ENCODE measurements at regions not wholly inside any gene's neighbourhood (a gene's known extent, or its start where the extent isn't known, plus 50 kb on each side); places are given as distances from the start of the nearest gene placed in this dataset.

GRCh38 chr13:99860745-99861144, 110.8 kb downstream of the ZIC5 start:
- H3K9me3 Mint-ChIP-seq = no peaks in the 10 kb centered on the region
- H3K27me3 Mint-ChIP-seq (ENCODE audit: low read depth) = peaks cover 30% of the 10 kb centered on the region
- H3K4me1 Mint-ChIP-seq (ENCODE audit: low read depth) = peaks cover 6% of the 10 kb centered on the region
- H3K4me3 Mint-ChIP-seq = no peak overlapping the region
- H3K36me3 Mint-ChIP-seq (ENCODE audit: low read depth) = no peaks in the 10 kb centered on the region
- DNase-seq (ENCODE audit: low spot score) = no peak
- H3K27ac Mint-ChIP-seq = no peak overlapping the region

- no peak overlapping the region for H3K4me3 Mint-ChIP-seq
- peaks cover 6% of the 10 kb centered on the region for H3K4me1 Mint-ChIP-seq (ENCODE audit: low read depth)
- H3K27me3 Mint-ChIP-seq (ENCODE audit: low read depth) = peaks cover 33% of the 10 kb centered on the region
- no peaks in the 10 kb centered on the region for H3K36me3 Mint-ChIP-seq (ENCODE audit: low read depth)
- DNase-seq (ENCODE audit: low spot score) = peak; percentile 65
- H3K27ac Mint-ChIP-seq = no peak overlapping the region
- no peaks in the 10 kb centered on the region for H3K9me3 Mint-ChIP-seq
Measured at GRCh38 chr13:99859178-99860177, 112.1 kb downstream of the ZIC5 start.

- DNase-seq (ENCODE audit: low spot score) = no peak
- Mint-ChIP-seq H3K4me3 (no peak overlapping the region), H3K4me1 (ENCODE audit: low read depth) (peaks cover 6% of the 10 kb centered on the region), H3K27me3 (ENCODE audit: low read depth) (peaks cover 38% of the 10 kb centered on the region), H3K27ac (no peak overlapping the region), H3K9me3 (no peaks in the 10 kb centered on the region), H3K36me3 (ENCODE audit: low read depth) (no peaks in the 10 kb centered on the region)
Measured at GRCh38 chr13:99857738-99858137, 113.8 kb downstream of the ZIC5 start.

- no peak overlapping the region for H3K27ac Mint-ChIP-seq
- DNase-seq (ENCODE audit: low spot score) = no peak
- H3K9me3 Mint-ChIP-seq = no peaks in the 10 kb centered on the region
- H3K27me3 Mint-ChIP-seq (ENCODE audit: low read depth) = peaks cover 33% of the 10 kb centered on the region
- no peak overlapping the region for H3K4me3 Mint-ChIP-seq
- H3K36me3 Mint-ChIP-seq (ENCODE audit: low read depth) = no peaks in the 10 kb centered on the region
- peaks cover 6% of the 10 kb centered on the region for H3K4me1 Mint-ChIP-seq (ENCODE audit: low read depth)
Measured at GRCh38 chr13:99855526-99856420, 115.8 kb downstream of the ZIC5 start.

GRCh38 chr13:99854366-99854765, 117.2 kb downstream of the ZIC5 start:
- H3K4me1 Mint-ChIP-seq (ENCODE audit: low read depth) = no peaks in the 10 kb centered on the region
- H3K4me3 Mint-ChIP-seq = no peak overlapping the region
- no peak for DNase-seq (ENCODE audit: low spot score)
- H3K9me3 Mint-ChIP-seq = no peaks in the 10 kb centered on the region
- H3K27ac Mint-ChIP-seq = no peak overlapping the region
- no peaks in the 10 kb centered on the region for H3K36me3 Mint-ChIP-seq (ENCODE audit: low read depth)
- H3K27me3 Mint-ChIP-seq (ENCODE audit: low read depth) = peaks cover 26% of the 10 kb centered on the region

- Mint-ChIP-seq H3K27ac (no peak overlapping the region), H3K4me3 (no peak overlapping the region), H3K4me1 (ENCODE audit: low read depth) (no peaks in the 10 kb centered on the region), H3K9me3 (no peaks in the 10 kb centered on the region), H3K27me3 (ENCODE audit: low read depth) (peaks cover 5% of the 10 kb centered on the region), H3K36me3 (ENCODE audit: low read depth) (no peaks in the 10 kb centered on the region)
- no peak for DNase-seq (ENCODE audit: low spot score)
Measured at GRCh38 chr13:99847318-99847750, 124.2 kb downstream of the ZIC5 start.

GRCh38 chr13:99845161-99845874, 126.2 kb downstream of the ZIC5 start:
- Mint-ChIP-seq H3K4me3 (no peak overlapping the region), H3K27me3 (ENCODE audit: low read depth) (peaks cover 2% of the 10 kb centered on the region), H3K36me3 (ENCODE audit: low read depth) (no peaks in the 10 kb centered on the region), H3K4me1 (ENCODE audit: low read depth) (no peaks in the 10 kb centered on the region), H3K27ac (no peak overlapping the region), H3K9me3 (no peaks in the 10 kb centered on the region)
- no peak for DNase-seq (ENCODE audit: low spot score)

- Mint-ChIP-seq H3K36me3 (ENCODE audit: low read depth) (no peaks in the 10 kb centered on the region), H3K4me3 (no peak overlapping the region), H3K27ac (no peak overlapping the region), H3K27me3 (ENCODE audit: low read depth) (peaks cover 2% of the 10 kb centered on the region), H3K4me1 (ENCODE audit: low read depth) (no peaks in the 10 kb centered on the region), H3K9me3 (no peaks in the 10 kb centered on the region)
- no peak for DNase-seq (ENCODE audit: low spot score)
Measured at GRCh38 chr13:99844421-99844820, 127.1 kb downstream of the ZIC5 start.

GRCh38 chr13:99843872-99844271, 127.7 kb downstream of the ZIC5 start:
- no peak for DNase-seq (ENCODE audit: low spot score)
- no peaks in the 10 kb centered on the region for H3K4me1 Mint-ChIP-seq (ENCODE audit: low read depth)
- H3K9me3 Mint-ChIP-seq = no peaks in the 10 kb centered on the region
- H3K27me3 Mint-ChIP-seq (ENCODE audit: low read depth) = peaks cover 2% of the 10 kb centered on the region
- H3K36me3 Mint-ChIP-seq (ENCODE audit: low read depth) = no peaks in the 10 kb centered on the region
- no peak overlapping the region for H3K4me3 Mint-ChIP-seq
- no peak overlapping the region for H3K27ac Mint-ChIP-seq

- no peak for DNase-seq (ENCODE audit: low spot score)
- Mint-ChIP-seq H3K9me3 (no peaks in the 10 kb centered on the region), H3K4me1 (ENCODE audit: low read depth) (no peaks in the 10 kb centered on the region)
Measured at GRCh38 chr13:99842405-99842804, 129.2 kb downstream of the ZIC5 start.

GRCh38 chr13:99836291-99836690, 135.3 kb downstream of the ZIC5 start:
- H3K27ac Mint-ChIP-seq = no peak overlapping the region
- H3K9me3 Mint-ChIP-seq = no peaks in the 10 kb centered on the region
- H3K4me3 Mint-ChIP-seq = no peak overlapping the region
- H3K36me3 Mint-ChIP-seq (ENCODE audit: low read depth) = no peaks in the 10 kb centered on the region
- H3K27me3 Mint-ChIP-seq (ENCODE audit: low read depth) = peaks cover 2% of the 10 kb centered on the region
- no peak for DNase-seq (ENCODE audit: low spot score)
- no peaks in the 10 kb centered on the region for H3K4me1 Mint-ChIP-seq (ENCODE audit: low read depth)

More at GRCh38 chr13:99842405-99842804, 129.2 kb downstream of the ZIC5 start:
- H3K27me3 Mint-ChIP-seq (ENCODE audit: low read depth) = peaks cover 2% of the 10 kb centered on the region
- no peak overlapping the region for H3K4me3 Mint-ChIP-seq
- H3K36me3 Mint-ChIP-seq (ENCODE audit: low read depth) = no peaks in the 10 kb centered on the region
- no peak overlapping the region for H3K27ac Mint-ChIP-seq

GRCh38 chr13:99835442-99835841, 136.1 kb downstream of the ZIC5 start:
- H3K27ac Mint-ChIP-seq = no peak overlapping the region
- H3K9me3 Mint-ChIP-seq = no peaks in the 10 kb centered on the region
- H3K27me3 Mint-ChIP-seq (ENCODE audit: low read depth) = no peaks in the 10 kb centered on the region
- no peaks in the 10 kb centered on the region for H3K4me1 Mint-ChIP-seq (ENCODE audit: low read depth)
- no peak overlapping the region for H3K4me3 Mint-ChIP-seq
- no peaks in the 10 kb centered on the region for H3K36me3 Mint-ChIP-seq (ENCODE audit: low read depth)
- no peak for DNase-seq (ENCODE audit: low spot score)

GRCh38 chr13:99834246-99834645, 137.3 kb downstream of the ZIC5 start:
- Mint-ChIP-seq H3K36me3 (ENCODE audit: low read depth) (no peaks in the 10 kb centered on the region), H3K27ac (no peak overlapping the region)
- no peak for DNase-seq (ENCODE audit: low spot score)

More at GRCh38 chr13:99834246-99834645, 137.3 kb downstream of the ZIC5 start:
- H3K27me3 Mint-ChIP-seq (ENCODE audit: low read depth) = peaks cover 3% of the 10 kb centered on the region
- H3K4me1 Mint-ChIP-seq (ENCODE audit: low read depth) = no peaks in the 10 kb centered on the region
- no peak overlapping the region for H3K4me3 Mint-ChIP-seq
- H3K9me3 Mint-ChIP-seq = no peaks in the 10 kb centered on the region
